Prostate gland (tissue), 2 donors: ENCODE measurements at regions not wholly inside any gene's neighbourhood (a gene's known extent, or its start where the extent isn't known, plus 50 kb on each side); places are given as distances from the start of the nearest gene placed in this dataset.

Source experiments
- POLR2A ChIP-seq: fragments of 450-650 bp; IDR thresholded peaks from one replicate; pipeline ENCODE4 v1.6.1; 2016; ENCODE audit warnings: antibody characterized with exemption, mild to moderate bottlenecking
- TF ChIP-seq, protein P1 (sequence below), 4 experiments: fragments of 200-600 bp in 2 of 4; fragments of 450-650 bp in 2 of 4; sonication (generic) in 2 of 4; IDR thresholded peaks; 1 replicate in 3 of 4; 2 replicates in 1 of 4; pipeline ENCODE4 v1.5.1; 2016 to 2019; ENCODE audit warnings: antibody characterized with exemption in 4 of 4, mild to moderate bottlenecking in 2 of 4, moderate library complexity in 2 of 4

DNA sequence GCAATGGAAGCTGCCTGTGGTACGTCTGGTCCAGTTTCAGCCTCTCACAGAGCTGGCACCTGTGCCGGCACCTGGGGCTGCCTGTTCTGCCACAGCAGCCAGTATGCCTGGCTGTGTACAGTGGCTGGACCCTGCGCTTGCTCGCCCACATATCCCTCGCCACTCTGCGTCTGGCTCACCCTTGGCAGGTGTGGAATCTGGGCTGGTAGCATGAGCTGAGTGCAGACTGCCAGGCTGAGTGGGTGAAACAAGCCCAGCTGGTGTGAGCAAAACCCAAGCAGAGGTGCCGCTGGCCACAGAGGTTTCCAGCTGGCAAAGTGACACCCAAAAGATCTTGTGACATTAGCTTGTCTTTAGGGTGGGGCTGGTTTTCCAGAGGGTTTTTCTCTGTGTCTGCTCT, 80.7 kb downstream of the ING1 start:
- TF ChIP-seq, protein P1, sequence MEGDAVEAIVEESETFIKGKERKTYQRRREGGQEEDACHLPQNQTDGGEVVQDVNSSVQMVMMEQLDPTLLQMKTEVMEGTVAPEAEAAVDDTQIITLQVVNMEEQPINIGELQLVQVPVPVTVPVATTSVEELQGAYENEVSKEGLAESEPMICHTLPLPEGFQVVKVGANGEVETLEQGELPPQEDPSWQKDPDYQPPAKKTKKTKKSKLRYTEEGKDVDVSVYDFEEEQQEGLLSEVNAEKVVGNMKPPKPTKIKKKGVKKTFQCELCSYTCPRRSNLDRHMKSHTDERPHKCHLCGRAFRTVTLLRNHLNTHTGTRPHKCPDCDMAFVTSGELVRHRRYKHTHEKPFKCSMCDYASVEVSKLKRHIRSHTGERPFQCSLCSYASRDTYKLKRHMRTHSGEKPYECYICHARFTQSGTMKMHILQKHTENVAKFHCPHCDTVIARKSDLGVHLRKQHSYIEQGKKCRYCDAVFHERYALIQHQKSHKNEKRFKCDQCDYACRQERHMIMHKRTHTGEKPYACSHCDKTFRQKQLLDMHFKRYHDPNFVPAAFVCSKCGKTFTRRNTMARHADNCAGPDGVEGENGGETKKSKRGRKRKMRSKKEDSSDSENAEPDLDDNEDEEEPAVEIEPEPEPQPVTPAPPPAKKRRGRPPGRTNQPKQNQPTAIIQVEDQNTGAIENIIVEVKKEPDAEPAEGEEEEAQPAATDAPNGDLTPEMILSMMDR (IDR thresholded peaks at IDR 0.05), result no peak
- no peak for TF ChIP-seq POLR2A
